ENCODE measurements at regions not wholly inside any gene's neighbourhood (a gene's known extent, or its start where the extent isn't known, plus 50 kb on each side); places are given as distances from the start of the nearest gene placed in this dataset.
A peak's percentile ranks its signal among the peaks of the same experiment; 100 is the strongest.
"Not testable (repeated sequence)": the region's sequence is repeated elsewhere in the genome, so short reads cannot be mapped to it uniquely, and the experiment has no call there.

- no peak for TF ChIP-seq CTCF (conservative IDR thresholded peaks at IDR 0.05; ENCODE audit: control insufficient read depth, insufficient read depth, low read depth, low read length)
- no peak overlapping the region for H3K4me3 ChIP-seq (ENCODE audit: control insufficient read depth, low read depth, low read length)
- no peak for DNase-seq (ENCODE audit: low read depth)
Observed at GRCh38 chr7:131039836-131040235, 287.8 kb upstream of the MKLN1 start.

- TF ChIP-seq CTCF (conservative IDR thresholded peaks at IDR 0.05; ENCODE audit: control insufficient read depth, insufficient read depth, low read depth, low read length): peak; percentile 96
- peak; percentile 82 for DNase-seq (ENCODE audit: low read depth)
- no peak overlapping the region for H3K4me3 ChIP-seq (ENCODE audit: control insufficient read depth, low read depth, low read length)
Observed at GRCh38 chr7:131040467-131040932, 287.2 kb upstream of the MKLN1 start.

- not testable (repeated sequence) for H3K4me3 ChIP-seq (ENCODE audit: control insufficient read depth, low read depth, low read length); DNase-seq (ENCODE audit: low read depth)
Observed at GRCh38 chr7:131041012-131041695, 286.5 kb upstream of the MKLN1 start.

- no peak for TF ChIP-seq CTCF (conservative IDR thresholded peaks at IDR 0.05; ENCODE audit: control insufficient read depth, insufficient read depth, low read depth, low read length)
- no peak overlapping the region for H3K4me3 ChIP-seq (ENCODE audit: control insufficient read depth, low read depth, low read length)
Observed at GRCh38 chr7:131042269-131043160, 285.2 kb upstream of the MKLN1 start.

GRCh38 chr7:131045526-131045925, 282.1 kb upstream of the MKLN1 start:
- DNase-seq (ENCODE audit: low read depth): no peak
- no peak for TF ChIP-seq CTCF (conservative IDR thresholded peaks at IDR 0.05; ENCODE audit: control insufficient read depth, insufficient read depth, low read depth, low read length)

More at GRCh38 chr7:131042269-131043160, 285.2 kb upstream of the MKLN1 start:
- DNase-seq (ENCODE audit: low read depth): no peak

GRCh38 chr7:131046246-131046645, 281.4 kb upstream of the MKLN1 start:
- no peak for DNase-seq (ENCODE audit: low read depth)
- no peak for TF ChIP-seq CTCF (conservative IDR thresholded peaks at IDR 0.05; ENCODE audit: control insufficient read depth, insufficient read depth, low read depth, low read length)
- H3K4me3 ChIP-seq (ENCODE audit: control insufficient read depth, low read depth, low read length): no peak overlapping the region

More at GRCh38 chr7:131045526-131045925, 282.1 kb upstream of the MKLN1 start:
- no peak overlapping the region for H3K4me3 ChIP-seq (ENCODE audit: control insufficient read depth, low read depth, low read length)

Data from fibroblast of mammary gland (primary cell).